ENCODE measurements at regions not wholly inside any gene's neighbourhood (a gene's known extent, or its start where the extent isn't known, plus 50 kb on each side); places are given as distances from the start of the nearest gene placed in this dataset.

- Histone ChIP-seq H3K4me1 (ENCODE audit: control insufficient read depth, extremely low read depth, insufficient read depth, low read length) (no peaks in the 10 kb centered on the region), H3K27ac (ENCODE audit: insufficient read depth, low read depth, low read length) (no peak overlapping the region), H2AFZ (ENCODE audit: low read depth, low read length) (no peak overlapping the region), H3K79me2 (ENCODE audit: control insufficient read depth, insufficient read depth, low read length) (no peaks in the 10 kb centered on the region), H3K9me3 (replicated peaks; ENCODE audit: control insufficient read depth, insufficient read depth, low read length) (peaks cover 2% of the 10 kb centered on the region), H3K4me3 (replicated peaks in 1 of 3; ENCODE audit: insufficient read depth in 1 of 3, low read depth in 1 of 3, low read length in 3 of 3) (no peak overlapping the region), H3K9me1 (replicated peaks; ENCODE audit: control insufficient read depth, extremely low read depth, insufficient read depth, low read length) (no peaks in the 10 kb centered on the region), H3K27me3 (ENCODE audit: control insufficient read depth in 2 of 2, insufficient read depth in 2 of 2, low read length in 2 of 2) (no peaks in the 10 kb centered on the region), H3K36me3 (ENCODE audit: control insufficient read depth in 2 of 2, extremely low read depth in 1 of 2, insufficient read depth in 2 of 2, low read length in 2 of 2) (no peaks in the 10 kb centered on the region), H3K4me2 (ENCODE audit: insufficient read depth, low read length) (no peak overlapping the region), H3K9ac (replicated peaks; ENCODE audit: extremely low read depth, insufficient read depth, low read length) (no peak overlapping the region), H4K20me1 (replicated peaks; ENCODE audit: control insufficient read depth, extremely low read depth, insufficient read depth, low read length) (no peaks in the 10 kb centered on the region)
- dilution Hi-C loops (cut with MboI; ENCODE audit: extremely low pct_ligation_motif_present, low sequenced_read_pairs) (no loop called here), intact Hi-C loops (cut with micrococcal nuclease) (no loop called here)
- ChIA-PET CTCF (no interaction called here), POLR2A (no interaction called here)
- FAIRE-seq (no peak), DNase-seq (ENCODE audit: low read depth, low spot score) (no peak)
- no TSS peak for BruUV-seq (replicated peaks)
- TF ChIP-seq, protein P1, sequence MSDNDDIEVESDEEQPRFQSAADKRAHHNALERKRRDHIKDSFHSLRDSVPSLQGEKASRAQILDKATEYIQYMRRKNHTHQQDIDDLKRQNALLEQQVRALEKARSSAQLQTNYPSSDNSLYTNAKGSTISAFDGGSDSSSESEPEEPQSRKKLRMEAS (IDR thresholded peaks at IDR 0.05; ENCODE audit: insufficient read depth, insufficient read length) = no peak
- TF ChIP-seq EZH2 (IDR thresholded peaks at IDR 0.05; ENCODE audit: borderline replicate concordance, low read depth, low read length, severe bottlenecking) (no peak), POLR2A (IDR thresholded peaks at IDR 0.05; ENCODE audit: low read depth, low read length) (no peak), POLR2AphosphoS5 (IDR thresholded peaks at IDR 0.05; ENCODE audit: insufficient read depth, low read depth, low read length) (no peak), FOS (IDR thresholded peaks at IDR 0.05; ENCODE audit: borderline replicate concordance, insufficient read depth, low read length) (no peak), MYC (IDR thresholded peaks at IDR 0.05; ENCODE audit: low read depth, low read length) (no peak), GATA2 (IDR thresholded peaks at IDR 0.05; ENCODE audit: insufficient read depth, insufficient read length, low read depth, low read length) (no peak)
- TF ChIP-seq, protein P2, sequence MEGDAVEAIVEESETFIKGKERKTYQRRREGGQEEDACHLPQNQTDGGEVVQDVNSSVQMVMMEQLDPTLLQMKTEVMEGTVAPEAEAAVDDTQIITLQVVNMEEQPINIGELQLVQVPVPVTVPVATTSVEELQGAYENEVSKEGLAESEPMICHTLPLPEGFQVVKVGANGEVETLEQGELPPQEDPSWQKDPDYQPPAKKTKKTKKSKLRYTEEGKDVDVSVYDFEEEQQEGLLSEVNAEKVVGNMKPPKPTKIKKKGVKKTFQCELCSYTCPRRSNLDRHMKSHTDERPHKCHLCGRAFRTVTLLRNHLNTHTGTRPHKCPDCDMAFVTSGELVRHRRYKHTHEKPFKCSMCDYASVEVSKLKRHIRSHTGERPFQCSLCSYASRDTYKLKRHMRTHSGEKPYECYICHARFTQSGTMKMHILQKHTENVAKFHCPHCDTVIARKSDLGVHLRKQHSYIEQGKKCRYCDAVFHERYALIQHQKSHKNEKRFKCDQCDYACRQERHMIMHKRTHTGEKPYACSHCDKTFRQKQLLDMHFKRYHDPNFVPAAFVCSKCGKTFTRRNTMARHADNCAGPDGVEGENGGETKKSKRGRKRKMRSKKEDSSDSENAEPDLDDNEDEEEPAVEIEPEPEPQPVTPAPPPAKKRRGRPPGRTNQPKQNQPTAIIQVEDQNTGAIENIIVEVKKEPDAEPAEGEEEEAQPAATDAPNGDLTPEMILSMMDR (IDR thresholded peaks at IDR 0.05; ENCODE audit: extremely low read depth in 1 of 2, insufficient read depth in 1 of 2, low read depth in 1 of 2, low read length in 2 of 2) = no peak
These were observed 807.8 kb upstream of the TMEM132C start for GRCh38 chr12:127459166-127459565.

Data from endothelial cell of umbilical vein (primary cell).